GM19467 (cell line): ENCODE measurements at regions not wholly inside any gene's neighbourhood (a gene's known extent, or its start where the extent isn't known, plus 50 kb on each side); places are given as distances from the start of the nearest gene placed in this dataset.
"Not testable (repeated sequence)": the region's sequence is repeated elsewhere in the genome, so short reads cannot be mapped to it uniquely, and the experiment has no call there.

Source experiments
- ATAC-seq: cut with Tn5 transposase; IDR thresholded peaks from one replicate; pipeline ENCODE4 v1.9.1; 2021; ENCODE audit warnings: mild to moderate bottlenecking, moderate library complexity; ENCODE audit not compliant: unreplicated experiment

- no peak for ATAC-seq
These were observed 81.0 kb upstream of the HES1 start for GRCh38 chr3:194054961-194055360.

- not testable (repeated sequence) for ATAC-seq
These were observed 79.6 kb upstream of the HES1 start for GRCh38 chr3:194056323-194056722.

- ATAC-seq: no peak
These were observed 79.1 kb upstream of the HES1 start for GRCh38 chr3:194056731-194057415.

GRCh38 chr3:194057570-194058188, 78.3 kb upstream of the HES1 start:
- no peak for ATAC-seq

GRCh38 chr3:194058189-194058571, 77.8 kb upstream of the HES1 start:
- no peak for ATAC-seq

- ATAC-seq: no peak
These were observed 77.2 kb upstream of the HES1 start for GRCh38 chr3:194058753-194059152.

GRCh38 chr3:194061421-194062030, 74.4 kb upstream of the HES1 start:
- no peak for ATAC-seq

- no peak for ATAC-seq
These were observed 73.1 kb upstream of the HES1 start for GRCh38 chr3:194062830-194063229.

GRCh38 chr3:194064380-194065332, 71.3 kb upstream of the HES1 start:
- no peak for ATAC-seq

- ATAC-seq: not testable (repeated sequence)
These were observed 68.6 kb upstream of the HES1 start for GRCh38 chr3:194067327-194067726.

- no peak for ATAC-seq
These were observed 68.0 kb upstream of the HES1 start for GRCh38 chr3:194067949-194068362.

GRCh38 chr3:194069421-194070219, 66.3 kb upstream of the HES1 start:
- no peak for ATAC-seq

GRCh38 chr3:194070220-194070633, 65.7 kb upstream of the HES1 start:
- no peak for ATAC-seq

GRCh38 chr3:194070634-194071409, 65.1 kb upstream of the HES1 start:
- peak; percentile 91 for ATAC-seq

- ATAC-seq: no peak
These were observed 63.9 kb upstream of the HES1 start for GRCh38 chr3:194072097-194072428.

- no peak for ATAC-seq
These were observed 63.2 kb upstream of the HES1 start for GRCh38 chr3:194072691-194073279.

GRCh38 chr3:194073926-194074325, 62.0 kb upstream of the HES1 start:
- ATAC-seq: no peak

- no peak for ATAC-seq
These were observed 60.8 kb upstream of the HES1 start for GRCh38 chr3:194075088-194075615.

GRCh38 chr3:194075802-194076460, 60.0 kb upstream of the HES1 start:
- ATAC-seq: no peak
